Astrocyte (in vitro differentiated cells and primary cell): ENCODE measurements at regions not wholly inside any gene's neighbourhood (a gene's known extent, or its start where the extent isn't known, plus 50 kb on each side); places are given as distances from the start of the nearest gene placed in this dataset.
A peak's percentile ranks its signal among the peaks of the same experiment; 100 is the strongest.

ENCODE experiments used
- DNase-seq: peaks from one replicate; pipeline ENCODE4 v3.0.0-alpha.2; 2010; ENCODE audit warnings: low read depth
- FAIRE-seq: peaks from 2 replicates; lab custom pipeline; 2011; peaks lifted over from hg19 to GRCh38; lab: Jason Lieb, UNC
- H2AFZ ChIP-seq: 2 replicates; pipeline ENCODE4 v1.6.0; 2012; ENCODE audit warnings: low read depth, low read length, inconsistent platforms
- H3K27ac ChIP-seq: 2 replicates; pipeline ENCODE4 v1.5.1; 2011; ENCODE audit warnings: low read depth, low read length, inconsistent platforms
- H3K27me3 ChIP-seq: 2 replicates; pipeline ENCODE4 v1.6.0; 2011; ENCODE audit warnings: low read length, inconsistent platforms; ENCODE audit not compliant: insufficient read depth
- H3K36me3 ChIP-seq: 2 replicates; pipeline ENCODE4 v1.5.1; 2011; ENCODE audit warnings: low read length, inconsistent platforms; ENCODE audit not compliant: insufficient read depth
- H3K4me1 ChIP-seq: 2 replicates; pipeline ENCODE4 v1.5.1; 2011; ENCODE audit warnings: low read length, inconsistent platforms; ENCODE audit not compliant: insufficient read depth
- H3K4me2 ChIP-seq: 2 replicates; pipeline ENCODE4 v1.6.0; 2012; ENCODE audit warnings: low read length, inconsistent platforms
- H3K4me3 ChIP-seq: 2 replicates; pipeline ENCODE4 v1.5.1; 2011; ENCODE audit warnings: low read depth, mild to moderate bottlenecking, low read length, inconsistent platforms; ENCODE audit not compliant: insufficient read depth
- H3K79me2 ChIP-seq: 2 replicates; pipeline ENCODE4 v1.6.0; 2012; ENCODE audit warnings: mild to moderate bottlenecking, low read length, inconsistent platforms; ENCODE audit not compliant: insufficient read depth
- H3K9ac ChIP-seq: 2 replicates; pipeline ENCODE4 v1.6.0; 2012; ENCODE audit warnings: mild to moderate bottlenecking, low read length, inconsistent platforms
- H3K9me3 ChIP-seq: 2 replicates; pipeline ENCODE4 v1.5.1; 2012; ENCODE audit warnings: low read depth, mild to moderate bottlenecking, low read length, inconsistent platforms; ENCODE audit not compliant: insufficient read depth
- H4K20me1 ChIP-seq: 2 replicates; pipeline ENCODE4 v1.6.0; 2012; ENCODE audit warnings: low read length, inconsistent platforms; ENCODE audit not compliant: insufficient read depth
- H3K27ac Mint-ChIP-seq: one replicate; pipeline ENCODE4 v1.8.0; 2021; ENCODE audit warnings: mild to moderate bottlenecking, mixed read lengths; ENCODE audit not compliant: unreplicated experiment
- H3K27me3 Mint-ChIP-seq: one replicate; pipeline ENCODE4 v1.8.0; 2021; ENCODE audit warnings: low read depth, mixed read lengths; ENCODE audit not compliant: unreplicated experiment
- H3K36me3 Mint-ChIP-seq: one replicate; pipeline ENCODE4 v1.8.0; 2021; ENCODE audit warnings: low read depth, mixed read lengths; ENCODE audit not compliant: unreplicated experiment
- H3K4me1 Mint-ChIP-seq: one replicate; pipeline ENCODE4 v1.8.0; 2021; ENCODE audit warnings: low read depth, mixed read lengths; ENCODE audit not compliant: unreplicated experiment
- H3K4me3 Mint-ChIP-seq: one replicate; pipeline ENCODE4 v1.8.0; 2021; ENCODE audit warnings: mild to moderate bottlenecking, moderate library complexity, mixed read lengths; ENCODE audit not compliant: unreplicated experiment
- H3K9me3 Mint-ChIP-seq: one replicate; pipeline ENCODE4 v1.8.0; 2021; ENCODE audit warnings: mild to moderate bottlenecking, mixed read lengths; ENCODE audit not compliant: unreplicated experiment
- EZH2 ChIP-seq: IDR thresholded peaks from 2 replicates; pipeline ENCODE4 v1.6.1; 2012; ENCODE audit warnings: mild to moderate bottlenecking, low read length, inconsistent platforms; ENCODE audit not compliant: insufficient read depth
- TF ChIP-seq, protein P1 (sequence below): IDR thresholded peaks from 2 replicates; pipeline ENCODE4 v1.5.1; 2011; ENCODE audit warnings: low read depth, mild to moderate bottlenecking, inconsistent platforms, low read length, moderate library complexity; ENCODE audit not compliant: insufficient read depth

DNA sequence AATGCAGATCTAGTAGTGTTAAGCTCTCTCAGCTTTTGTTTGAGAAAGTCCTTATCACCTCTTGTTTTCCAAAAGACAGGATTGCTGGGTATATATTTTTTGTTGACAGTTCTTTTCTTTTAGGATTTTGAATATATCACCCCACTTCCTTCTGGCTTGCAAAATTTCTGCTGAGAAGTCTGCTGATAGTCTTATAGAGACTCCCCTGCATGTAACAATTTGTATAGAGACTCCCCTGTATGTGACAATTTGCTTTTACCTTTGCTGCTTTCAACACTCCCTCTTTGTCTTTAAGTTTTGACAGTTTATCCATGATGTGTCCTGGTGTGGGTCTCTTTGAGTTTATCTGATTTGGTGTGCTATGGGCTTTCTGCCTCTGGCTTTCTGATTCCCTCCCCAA, 115.0 kb upstream of the CCDC85A start:
- Mint-ChIP-seq H3K4me3 (no peak overlapping the region), H3K27me3 (no peaks in the 10 kb centered on the region), H3K27ac (no peak overlapping the region), H3K9me3 (peaks cover 9% of the 10 kb centered on the region), H3K4me1 (no peaks in the 10 kb centered on the region), H3K36me3 (no peaks in the 10 kb centered on the region)
- no peaks in the 10 kb centered on the region for H3K4me1 ChIP-seq
- H4K20me1 ChIP-seq, result no peaks in the 10 kb centered on the region
- no peaks in the 10 kb centered on the region for H3K36me3 ChIP-seq
- DNase-seq, result no peak
- no peak for TF ChIP-seq EZH2
- TF ChIP-seq, protein P1, sequence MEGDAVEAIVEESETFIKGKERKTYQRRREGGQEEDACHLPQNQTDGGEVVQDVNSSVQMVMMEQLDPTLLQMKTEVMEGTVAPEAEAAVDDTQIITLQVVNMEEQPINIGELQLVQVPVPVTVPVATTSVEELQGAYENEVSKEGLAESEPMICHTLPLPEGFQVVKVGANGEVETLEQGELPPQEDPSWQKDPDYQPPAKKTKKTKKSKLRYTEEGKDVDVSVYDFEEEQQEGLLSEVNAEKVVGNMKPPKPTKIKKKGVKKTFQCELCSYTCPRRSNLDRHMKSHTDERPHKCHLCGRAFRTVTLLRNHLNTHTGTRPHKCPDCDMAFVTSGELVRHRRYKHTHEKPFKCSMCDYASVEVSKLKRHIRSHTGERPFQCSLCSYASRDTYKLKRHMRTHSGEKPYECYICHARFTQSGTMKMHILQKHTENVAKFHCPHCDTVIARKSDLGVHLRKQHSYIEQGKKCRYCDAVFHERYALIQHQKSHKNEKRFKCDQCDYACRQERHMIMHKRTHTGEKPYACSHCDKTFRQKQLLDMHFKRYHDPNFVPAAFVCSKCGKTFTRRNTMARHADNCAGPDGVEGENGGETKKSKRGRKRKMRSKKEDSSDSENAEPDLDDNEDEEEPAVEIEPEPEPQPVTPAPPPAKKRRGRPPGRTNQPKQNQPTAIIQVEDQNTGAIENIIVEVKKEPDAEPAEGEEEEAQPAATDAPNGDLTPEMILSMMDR, result no peak
- H3K4me2 ChIP-seq, result no peak overlapping the region
- no peaks in the 10 kb centered on the region for H3K27me3 ChIP-seq
- H3K4me3 ChIP-seq, result no peak overlapping the region
- H3K79me2 ChIP-seq, result no peaks in the 10 kb centered on the region
- no peak overlapping the region for H3K9ac ChIP-seq
- peaks cover 3% of the 10 kb centered on the region for H3K9me3 ChIP-seq
- no peak for FAIRE-seq
- no peak overlapping the region for H3K27ac ChIP-seq
- no peak overlapping the region for H2AFZ ChIP-seq

DNA sequence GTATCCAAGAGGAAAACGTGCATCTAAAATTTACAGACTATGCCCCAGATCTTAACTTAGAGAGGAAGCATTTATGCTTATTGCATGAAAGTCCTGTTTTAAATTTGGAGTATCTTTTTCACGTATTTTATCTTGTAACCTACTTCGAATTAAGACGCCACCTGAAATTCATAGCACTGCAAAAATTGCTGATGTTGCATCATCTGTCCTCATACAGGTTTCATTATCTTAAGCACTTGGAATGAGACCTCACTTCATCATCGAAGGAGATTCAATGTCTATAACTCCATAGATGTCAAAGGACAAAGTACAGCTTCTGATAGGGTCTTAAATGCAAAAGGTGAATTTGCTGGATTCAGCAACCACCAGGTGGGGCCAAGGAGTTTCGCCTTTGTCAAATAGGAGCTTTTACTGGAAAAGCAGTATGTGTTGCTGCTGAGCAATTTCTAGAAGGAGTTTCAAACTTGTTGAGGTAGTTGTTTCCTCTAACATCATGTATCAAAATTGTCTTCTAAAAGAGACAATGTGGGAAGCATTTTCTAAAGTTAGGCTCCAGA, 106.4 kb upstream of the CCDC85A start:
- no peak overlapping the region for H3K4me2 ChIP-seq
- DNase-seq, result peak; percentile 4
- no peaks in the 10 kb centered on the region for H3K9me3 ChIP-seq
- no peaks in the 10 kb centered on the region for H3K36me3 Mint-ChIP-seq
- H3K4me3 ChIP-seq, result no peak overlapping the region
- no peak overlapping the region for H3K4me3 Mint-ChIP-seq
- H3K27me3 ChIP-seq, result no peaks in the 10 kb centered on the region
- H3K9me3 Mint-ChIP-seq, result no peaks in the 10 kb centered on the region
- no peak for FAIRE-seq
- no peaks in the 10 kb centered on the region for H3K4me1 Mint-ChIP-seq
- no peaks in the 10 kb centered on the region for H3K79me2 ChIP-seq
- no peaks in the 10 kb centered on the region for H3K4me1 ChIP-seq
- H3K27ac Mint-ChIP-seq, result no peak overlapping the region
- TF ChIP-seq EZH2, result no peak
- TF ChIP-seq, protein P1, result peak; percentile 34
- H4K20me1 ChIP-seq, result no peaks in the 10 kb centered on the region
- H3K27ac ChIP-seq, result no peak overlapping the region
- H3K9ac ChIP-seq, result no peak overlapping the region
- H3K27me3 Mint-ChIP-seq, result peaks cover 3% of the 10 kb centered on the region
- no peaks in the 10 kb centered on the region for H3K36me3 ChIP-seq
- H2AFZ ChIP-seq, result no peak overlapping the region

DNA sequence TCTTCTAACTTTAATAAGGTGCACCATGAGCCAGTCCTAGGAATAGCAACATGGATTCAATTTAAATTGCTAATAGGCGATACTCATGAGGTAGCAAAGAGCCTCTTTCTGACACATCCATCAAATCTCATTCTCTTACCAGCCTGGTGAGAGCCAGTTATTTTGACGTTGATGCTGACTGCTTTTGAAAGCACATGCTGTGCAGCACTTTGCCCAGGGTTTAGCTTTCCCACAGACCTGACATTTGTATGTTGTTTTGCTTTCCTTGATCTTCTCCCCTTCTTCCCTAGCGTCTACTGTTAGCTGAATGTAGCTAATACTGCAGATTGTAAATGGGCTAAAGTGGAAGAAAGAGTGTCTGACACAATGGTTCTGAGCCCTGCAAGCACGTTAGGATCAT, 101.1 kb upstream of the CCDC85A start:
- no peak overlapping the region for H3K27ac ChIP-seq
- H4K20me1 ChIP-seq, result no peaks in the 10 kb centered on the region
- H2AFZ ChIP-seq, result no peak overlapping the region
- no peaks in the 10 kb centered on the region for H3K27me3 ChIP-seq
- Mint-ChIP-seq H3K4me1 (peaks cover 8% of the 10 kb centered on the region), H3K27ac (no peak overlapping the region), H3K27me3 (no peaks in the 10 kb centered on the region), H3K36me3 (no peaks in the 10 kb centered on the region), H3K9me3 (no peaks in the 10 kb centered on the region), H3K4me3 (no peak overlapping the region)
- TF ChIP-seq EZH2, result no peak
- TF ChIP-seq, protein P1, result no peak
- no peaks in the 10 kb centered on the region for H3K79me2 ChIP-seq
- H3K4me1 ChIP-seq, result no peaks in the 10 kb centered on the region
- no peak overlapping the region for H3K9ac ChIP-seq
- H3K4me2 ChIP-seq, result no peak overlapping the region
- FAIRE-seq, result no peak
- no peaks in the 10 kb centered on the region for H3K9me3 ChIP-seq
- no peaks in the 10 kb centered on the region for H3K36me3 ChIP-seq
- no peak for DNase-seq
- H3K4me3 ChIP-seq, result no peak overlapping the region
